SK-N-SH treated with all-trans-retinoic acid at 6 μM for 48 hours (cell line): ENCODE measurements at regions not wholly inside any gene's neighbourhood (a gene's known extent, or its start where the extent isn't known, plus 50 kb on each side); places are given as distances from the start of the nearest gene placed in this dataset.

Source experiments
- ATAC-seq: fragments of 200-7000 bp; cut with Tn5 transposase; 3 replicates; pipeline ENCODE4 v1.9.1; 2020; ENCODE audit warnings: mild to moderate bottlenecking, moderate library complexity
- ARNTL ChIP-seq: fragments of 450-650 bp; formaldehyde crosslinking; IDR thresholded peaks from 2 replicates; pipeline ENCODE4 v1.5.0; 2020; ENCODE audit warnings: low read depth, mild to moderate bottlenecking, moderate library complexity, borderline replicate concordance
- BACH2 ChIP-seq: fragments of 250-450 bp; sonication (Bioruptor Pico); IDR thresholded peaks from 2 replicates; pipeline ENCODE4 v1.9.0; 2021; ENCODE audit warnings: mild to moderate bottlenecking, borderline replicate concordance
- CREB5 ChIP-seq: fragments of 250-450 bp; sonication (Bioruptor Pico); IDR thresholded peaks from 2 replicates; pipeline ENCODE4 v1.5.1; 2020; ENCODE audit warnings: low read depth, mild to moderate bottlenecking, moderate library complexity
- CSDC2 ChIP-seq: fragments of 250-450 bp; sonication (Bioruptor Pico); IDR thresholded peaks from 2 replicates; pipeline ENCODE4 v1.5.0; 2020; ENCODE audit warnings: mild to moderate bottlenecking, moderate library complexity
- ESRRG ChIP-seq: fragments of 250-450 bp; sonication (Bioruptor Pico); IDR thresholded peaks from 2 replicates; pipeline ENCODE4 v1.6.1; 2021; ENCODE audit warnings: mild to moderate bottlenecking
- GLIS3 ChIP-seq: fragments of 250-450 bp; sonication (Bioruptor Pico); IDR thresholded peaks from 2 replicates; pipeline ENCODE4 v1.5.0; 2020; ENCODE audit warnings: mild to moderate bottlenecking, moderate library complexity
- OSR1 ChIP-seq: fragments of 250-450 bp; sonication (Bioruptor Pico); IDR thresholded peaks from 2 replicates; pipeline ENCODE4 v1.8.0; 2022; ENCODE audit warnings: moderate library complexity, mild to moderate bottlenecking, inconsistent platforms
- PATZ1 ChIP-seq: fragments of 250-450 bp; sonication (Bioruptor Pico); IDR thresholded peaks from 2 replicates; pipeline ENCODE4 v1.8.0; 2020; ENCODE audit warnings: mild to moderate bottlenecking, moderate library complexity, borderline replicate concordance
- RARB ChIP-seq: fragments of 250-450 bp; sonication (Bioruptor Pico); IDR thresholded peaks from 2 replicates; pipeline ENCODE4 v1.8.0; 2021; ENCODE audit warnings: mild to moderate bottlenecking, moderate library complexity
- SNAI2 ChIP-seq: fragments of 250-450 bp; sonication (Bioruptor Pico); IDR thresholded peaks from 2 replicates; pipeline ENCODE4 v1.5.0; 2020; ENCODE audit warnings: mild to moderate bottlenecking, moderate library complexity
- TCF4 ChIP-seq: fragments of 250-450 bp; sonication (Bioruptor Pico); IDR thresholded peaks from 2 replicates; pipeline ENCODE4 v1.8.0; 2021; ENCODE audit warnings: mild to moderate bottlenecking, moderate library complexity, borderline replicate concordance
- TOX ChIP-seq: fragments of 250-450 bp; sonication (Bioruptor Pico); IDR thresholded peaks from 2 replicates; pipeline ENCODE4 v1.8.0; 2021; ENCODE audit warnings: mild to moderate bottlenecking, moderate library complexity, borderline replicate concordance
- ZC3H10 ChIP-seq: fragments of 250-450 bp; sonication (Bioruptor Pico); IDR thresholded peaks from 2 replicates; pipeline ENCODE4 v1.5.1; 2021; ENCODE audit warnings: mild to moderate bottlenecking, moderate library complexity
- ZFP3 ChIP-seq: fragments of 250-450 bp; sonication (Bioruptor Pico); IDR thresholded peaks from 2 replicates; pipeline ENCODE4 v1.5.0; 2020; ENCODE audit warnings: mild to moderate bottlenecking, moderate library complexity
- ZNF565 ChIP-seq: fragments of 450-650 bp; formaldehyde crosslinking; conservative IDR thresholded peaks from 2 replicates; pipeline ENCODE4 v1.5.0; 2020; ENCODE audit warnings: low read depth, mild to moderate bottlenecking, moderate library complexity
- ZNF70 ChIP-seq: fragments of 450-650 bp; formaldehyde crosslinking; IDR thresholded peaks from 2 replicates; pipeline ENCODE4 v1.5.0; 2020; ENCODE audit warnings: mild to moderate bottlenecking, moderate library complexity
- ZNF8 ChIP-seq: fragments of 450-650 bp; formaldehyde crosslinking; IDR thresholded peaks from 2 replicates; pipeline ENCODE4 v1.5.0; 2020; ENCODE audit warnings: mild to moderate bottlenecking, moderate library complexity
- TF ChIP-seq, protein P1 (sequence below): fragments of 250-450 bp; sonication (Bioruptor Pico); IDR thresholded peaks from 2 replicates; pipeline ENCODE4 v1.8.0; 2021; ENCODE audit warnings: low read depth, mild to moderate bottlenecking, moderate library complexity, borderline replicate concordance
- TF ChIP-seq, protein P2 (sequence below): fragments of 250-450 bp; sonication (Bioruptor Pico); IDR thresholded peaks from 2 replicates; pipeline ENCODE4 v1.5.0; 2020; ENCODE audit warnings: mild to moderate bottlenecking, moderate library complexity

GRCh38 chr2:34029073-34029472 lies 430.0 kb upstream of the FAM98A start (continued):
- TF ChIP-seq GLIS3 (CRISPR knock-in tag) (no peak), ZC3H10 (CRISPR knock-in tag) (no peak), CSDC2 (CRISPR knock-in tag) (no peak), RARB (no peak), ZFP3 (CRISPR knock-in tag) (no peak), ZNF70 (CRISPR knock-in tag) (no peak), CREB5 (CRISPR knock-in tag) (no peak), TCF4 (no peak), BACH2 (CRISPR knock-in tag) (no peak)
- TF ChIP-seq, all 23 proteins: peak for 0

DNA sequence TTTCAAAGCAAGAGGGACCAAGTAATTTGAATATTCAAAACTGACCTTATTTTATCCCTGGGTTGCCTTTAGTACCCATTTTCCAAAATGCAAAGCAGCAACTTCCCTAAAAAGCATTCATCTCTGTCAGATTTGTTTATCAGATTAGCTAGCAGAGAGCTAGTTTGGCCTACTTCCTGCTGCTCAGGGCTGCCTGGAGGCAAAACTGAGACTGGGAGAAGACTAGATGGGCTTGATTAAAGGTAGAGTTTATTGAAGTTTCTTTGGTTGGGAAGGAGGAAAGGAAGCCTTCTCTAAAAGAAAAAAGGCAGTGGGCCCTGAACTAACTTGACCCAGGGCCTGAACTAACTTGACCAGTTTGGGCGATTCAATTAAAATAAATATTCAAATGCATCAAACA lies 426.1 kb upstream of the FAM98A start:
- TF ChIP-seq SNAI2 (CRISPR knock-in tag): no peak
- TF ChIP-seq BACH2 (CRISPR knock-in tag): no peak
- TF ChIP-seq, protein P1, sequence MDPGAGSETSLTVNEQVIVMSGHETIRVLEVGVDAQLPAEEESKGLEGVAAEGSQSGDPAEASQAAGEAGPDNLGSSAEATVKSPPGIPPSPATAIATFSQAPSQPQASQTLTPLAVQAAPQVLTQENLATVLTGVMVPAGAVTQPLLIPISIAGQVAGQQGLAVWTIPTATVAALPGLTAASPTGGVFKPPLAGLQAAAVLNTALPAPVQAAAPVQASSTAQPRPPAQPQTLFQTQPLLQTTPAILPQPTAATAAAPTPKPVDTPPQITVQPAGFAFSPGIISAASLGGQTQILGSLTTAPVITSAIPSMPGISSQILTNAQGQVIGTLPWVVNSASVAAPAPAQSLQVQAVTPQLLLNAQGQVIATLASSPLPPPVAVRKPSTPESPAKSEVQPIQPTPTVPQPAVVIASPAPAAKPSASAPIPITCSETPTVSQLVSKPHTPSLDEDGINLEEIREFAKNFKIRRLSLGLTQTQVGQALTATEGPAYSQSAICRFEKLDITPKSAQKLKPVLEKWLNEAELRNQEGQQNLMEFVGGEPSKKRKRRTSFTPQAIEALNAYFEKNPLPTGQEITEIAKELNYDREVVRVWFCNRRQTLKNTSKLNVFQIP (CRISPR knock-in tag): no peak
- TF ChIP-seq, protein P2, sequence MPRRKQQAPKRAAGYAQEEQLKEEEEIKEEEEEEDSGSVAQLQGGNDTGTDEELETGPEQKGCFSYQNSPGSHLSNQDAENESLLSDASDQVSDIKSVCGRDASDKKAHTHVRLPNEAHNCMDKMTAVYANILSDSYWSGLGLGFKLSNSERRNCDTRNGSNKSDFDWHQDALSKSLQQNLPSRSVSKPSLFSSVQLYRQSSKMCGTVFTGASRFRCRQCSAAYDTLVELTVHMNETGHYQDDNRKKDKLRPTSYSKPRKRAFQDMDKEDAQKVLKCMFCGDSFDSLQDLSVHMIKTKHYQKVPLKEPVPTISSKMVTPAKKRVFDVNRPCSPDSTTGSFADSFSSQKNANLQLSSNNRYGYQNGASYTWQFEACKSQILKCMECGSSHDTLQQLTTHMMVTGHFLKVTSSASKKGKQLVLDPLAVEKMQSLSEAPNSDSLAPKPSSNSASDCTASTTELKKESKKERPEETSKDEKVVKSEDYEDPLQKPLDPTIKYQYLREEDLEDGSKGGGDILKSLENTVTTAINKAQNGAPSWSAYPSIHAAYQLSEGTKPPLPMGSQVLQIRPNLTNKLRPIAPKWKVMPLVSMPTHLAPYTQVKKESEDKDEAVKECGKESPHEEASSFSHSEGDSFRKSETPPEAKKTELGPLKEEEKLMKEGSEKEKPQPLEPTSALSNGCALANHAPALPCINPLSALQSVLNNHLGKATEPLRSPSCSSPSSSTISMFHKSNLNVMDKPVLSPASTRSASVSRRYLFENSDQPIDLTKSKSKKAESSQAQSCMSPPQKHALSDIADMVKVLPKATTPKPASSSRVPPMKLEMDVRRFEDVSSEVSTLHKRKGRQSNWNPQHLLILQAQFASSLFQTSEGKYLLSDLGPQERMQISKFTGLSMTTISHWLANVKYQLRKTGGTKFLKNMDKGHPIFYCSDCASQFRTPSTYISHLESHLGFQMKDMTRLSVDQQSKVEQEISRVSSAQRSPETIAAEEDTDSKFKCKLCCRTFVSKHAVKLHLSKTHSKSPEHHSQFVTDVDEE: no peak
- TF ChIP-seq ARNTL (CRISPR knock-in tag): no peak
- no peak for TF ChIP-seq ZC3H10 (CRISPR knock-in tag)
- ATAC-seq: no peak

DNA sequence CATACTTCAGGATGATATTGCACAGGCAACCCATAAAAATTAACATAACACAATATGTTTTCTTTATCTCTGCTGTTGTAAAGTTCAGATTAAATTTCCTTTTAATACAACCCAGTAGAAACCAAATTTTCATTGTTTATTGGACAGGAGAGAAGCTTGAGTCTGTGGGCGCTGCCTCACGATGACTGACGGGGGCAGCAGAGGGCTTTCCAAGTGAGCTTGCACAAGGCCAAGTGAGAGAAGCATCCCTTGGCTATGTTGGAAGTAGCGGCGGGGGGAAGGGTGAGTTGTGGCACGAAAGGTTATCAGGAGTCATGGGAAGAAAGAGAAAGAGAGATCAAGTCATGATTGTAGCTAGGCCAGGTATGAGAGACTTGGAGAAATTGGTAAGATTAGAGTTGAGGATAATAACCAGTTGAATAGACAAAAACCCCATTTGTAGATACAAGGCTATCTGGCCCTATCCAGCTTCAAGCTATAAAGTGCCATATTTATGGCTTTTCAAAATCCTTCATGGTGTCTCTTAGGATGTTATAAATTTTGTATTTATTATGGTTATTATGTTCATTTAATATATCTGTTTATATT lies 413.7 kb upstream of the FAM98A start:
- TF ChIP-seq ZNF8 (CRISPR knock-in tag): no peak
- TF ChIP-seq TOX: no peak
- no peak for TF ChIP-seq OSR1 (CRISPR knock-in tag)
- TF ChIP-seq ZNF565 (CRISPR knock-in tag): no peak
- TF ChIP-seq SNAI2 (CRISPR knock-in tag): no peak
- no peak for TF ChIP-seq TCF4
- TF ChIP-seq ESRRG: no peak
- TF ChIP-seq ARNTL (CRISPR knock-in tag): no peak
- no peak for TF ChIP-seq CREB5 (CRISPR knock-in tag)
- TF ChIP-seq CSDC2 (CRISPR knock-in tag): no peak
- TF ChIP-seq ZNF70 (CRISPR knock-in tag): no peak
- no peak for TF ChIP-seq RARB
- peak; percentile 75; the same call in 2 of the 3 replicates for ATAC-seq

DNA sequence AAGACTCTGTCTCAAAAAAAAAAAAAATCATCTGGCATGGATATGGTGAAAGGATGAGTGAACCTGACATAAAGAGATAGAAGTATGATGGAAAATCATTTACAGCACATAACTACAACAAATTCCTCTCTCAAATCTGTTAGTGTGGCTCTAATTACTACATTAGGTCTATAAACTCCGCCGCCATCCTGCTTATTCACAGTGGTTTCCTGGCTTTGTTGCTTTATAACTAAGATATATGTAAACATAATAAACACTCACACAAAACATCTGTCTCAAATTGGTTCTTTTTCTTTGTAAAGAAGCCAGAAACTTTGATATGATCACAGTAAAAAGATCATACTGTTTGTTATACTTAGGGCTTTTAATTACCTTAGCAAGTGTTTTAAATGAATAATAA lies 412.6 kb upstream of the FAM98A start:
- no peak for ATAC-seq
- TF ChIP-seq PATZ1 (CRISPR knock-in tag) (no peak), RARB (no peak), ZNF70 (CRISPR knock-in tag) (no peak), ESRRG (no peak)
